Endometrial microvascular endothelial cells (primary cell): ENCODE measurements at regions not wholly inside any gene's neighbourhood (a gene's known extent, or its start where the extent isn't known, plus 50 kb on each side); places are given as distances from the start of the nearest gene placed in this dataset.

Source experiments
- in situ Hi-C: cut with HindIII; loops from 2 replicates; pipeline ENCODE4 v1.10.0; 2017; ENCODE audit warnings: low sequenced_read_pairs, low pct_unique_long_range_greater_than_20kb; ENCODE audit errors: inconsistent ontology term

DNA sequence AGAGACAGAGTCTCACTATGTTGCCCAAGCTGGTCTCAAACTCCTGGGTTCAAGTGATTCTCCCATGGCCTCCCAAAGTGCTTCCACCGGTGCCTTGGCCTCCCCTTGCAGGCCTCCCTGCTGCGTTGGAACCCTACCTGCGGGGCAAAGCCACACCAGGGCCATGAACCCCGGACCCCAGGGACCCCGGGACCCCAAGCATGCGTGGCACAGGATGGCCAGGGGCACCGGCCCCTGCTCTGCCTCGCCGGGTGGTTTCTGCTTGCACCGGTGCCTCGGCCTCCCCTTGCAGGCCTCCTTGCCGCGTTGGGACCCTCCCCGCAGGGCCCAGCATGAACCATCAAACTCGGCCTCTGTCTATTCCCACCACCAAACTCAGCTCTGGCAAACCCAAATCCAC is 301.0 kb upstream of the NPVF start:
- in situ Hi-C loops, result no loop called here

DNA sequence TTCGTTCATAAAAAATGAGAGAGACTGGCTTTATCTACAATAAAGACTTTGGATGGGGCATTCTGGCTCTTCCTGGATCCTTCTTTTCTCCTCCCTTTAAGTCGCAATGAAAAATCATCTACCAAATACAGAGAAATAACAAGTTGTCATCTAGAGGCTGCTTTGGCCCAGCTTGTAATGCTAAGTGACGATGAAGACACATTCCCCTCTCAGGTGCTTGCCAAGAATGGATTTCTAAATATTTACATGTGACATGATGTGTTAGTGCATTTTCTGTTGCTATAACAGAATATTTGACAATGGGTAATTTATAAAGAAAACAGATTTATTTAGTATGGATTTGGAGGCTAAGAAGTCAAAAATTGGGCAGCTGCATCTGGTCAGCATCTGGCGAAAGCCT is 308.6 kb upstream of the NPVF start:
- in situ Hi-C loops, result no loop called here

DNA sequence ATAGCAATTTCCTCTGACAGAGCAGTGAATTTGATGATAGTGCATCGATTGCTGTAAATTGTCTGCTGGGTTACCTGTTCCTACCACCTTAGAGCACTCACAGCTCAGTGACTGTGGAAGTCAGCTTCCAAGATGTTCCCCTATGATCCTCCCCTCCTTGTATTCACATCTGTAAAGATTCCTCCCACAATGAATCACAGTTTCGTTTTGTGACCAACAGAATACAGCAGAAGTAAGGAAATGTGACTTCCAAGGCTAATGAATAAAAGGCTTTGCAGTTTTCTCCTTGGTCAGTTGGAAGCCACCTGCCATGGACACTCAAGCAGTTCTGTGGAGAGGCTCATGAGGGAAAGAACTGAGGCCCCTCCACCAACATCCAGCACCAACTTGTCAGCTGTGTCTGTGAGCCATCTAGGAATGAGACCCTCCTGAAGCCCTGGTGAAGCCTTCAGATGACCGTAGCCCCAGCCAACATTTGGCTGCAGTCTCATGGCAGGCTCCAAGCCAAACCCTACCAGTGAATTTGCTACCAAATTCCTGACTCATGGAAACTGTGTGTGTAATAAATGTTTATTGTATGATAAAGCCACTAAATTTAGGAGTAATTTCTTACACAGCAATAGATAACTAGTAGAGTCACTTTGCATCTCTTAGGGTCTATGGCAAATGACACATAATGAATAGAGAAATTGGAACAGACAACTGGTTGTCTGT is 309.5 kb upstream of the NPVF start:
- in situ Hi-C loops, result no loop called here

DNA sequence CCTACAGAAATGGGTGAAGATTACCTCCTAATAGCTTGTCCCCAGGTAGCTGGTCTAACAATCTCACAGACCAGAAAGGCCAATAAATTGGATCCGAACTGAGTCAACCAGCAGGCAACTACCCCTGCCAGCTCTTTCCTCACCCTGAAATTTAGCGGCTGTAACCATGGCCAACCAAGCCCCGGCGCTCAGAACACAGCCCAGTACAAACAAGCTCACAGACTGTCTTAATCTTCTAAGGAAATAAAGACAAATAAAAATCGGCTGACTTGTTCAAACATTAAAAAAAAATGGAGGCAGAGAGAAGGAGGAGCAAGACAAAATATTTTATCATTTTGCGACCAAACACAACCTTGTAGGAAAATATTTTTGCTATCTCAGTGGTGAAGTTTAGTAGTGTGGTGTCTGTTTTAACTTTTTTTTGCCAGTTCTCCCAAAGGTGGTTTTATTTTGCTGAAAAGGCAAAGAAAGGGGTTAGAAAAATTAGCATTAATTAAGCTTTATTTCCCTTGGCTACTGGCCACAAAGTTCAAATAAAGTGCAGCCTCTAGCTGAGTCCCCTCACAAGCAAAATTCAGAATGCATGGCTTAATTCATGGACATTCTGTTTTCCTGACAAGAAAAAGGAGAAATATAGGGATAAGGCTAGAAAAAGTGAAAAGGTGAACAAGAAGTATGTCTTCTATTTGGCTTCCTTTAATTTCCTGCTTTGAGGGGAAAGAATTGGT is 313.0 kb upstream of the NPVF start:
- in situ Hi-C loops, result no loop called here

DNA sequence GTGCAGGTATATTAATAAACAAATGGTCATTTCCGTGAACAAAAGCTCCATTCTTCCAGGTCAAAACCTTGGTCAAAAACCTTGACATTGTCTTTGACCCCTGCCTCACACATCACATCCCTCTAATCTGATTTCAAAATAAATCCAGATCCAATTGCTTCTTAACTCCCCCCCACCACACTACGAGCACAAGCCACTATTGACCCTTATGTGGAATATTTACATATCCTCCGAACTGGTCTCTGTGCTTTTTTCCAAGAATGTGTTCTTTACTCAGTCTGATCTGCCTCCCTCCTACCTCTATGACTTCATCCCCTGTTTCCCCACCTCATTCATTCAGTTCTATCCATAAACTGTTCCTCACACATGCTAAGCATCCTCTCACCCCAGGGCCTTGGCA is 313.6 kb upstream of the NPVF start:
- in situ Hi-C loops, result no loop called here

DNA sequence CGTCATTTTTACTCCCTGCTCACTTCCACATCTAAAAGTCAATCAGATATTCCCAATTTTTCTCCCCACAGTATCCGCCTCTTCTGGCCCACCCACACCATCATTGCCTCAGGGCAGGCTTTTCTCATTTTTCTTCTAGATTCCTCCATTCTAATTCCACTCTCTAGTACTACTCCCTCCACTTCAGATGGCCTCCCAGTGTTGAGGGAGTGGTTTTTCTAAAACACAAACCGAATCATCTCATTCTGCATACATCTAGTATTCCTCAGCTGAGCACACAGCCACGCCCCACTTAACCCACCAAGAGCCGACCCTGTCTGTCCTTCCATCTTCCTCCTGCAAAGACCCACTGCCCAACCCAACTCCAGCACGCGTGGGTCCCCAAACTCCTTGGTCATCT is 314.9 kb upstream of the NPVF start:
- in situ Hi-C loops, result no loop called here

DNA sequence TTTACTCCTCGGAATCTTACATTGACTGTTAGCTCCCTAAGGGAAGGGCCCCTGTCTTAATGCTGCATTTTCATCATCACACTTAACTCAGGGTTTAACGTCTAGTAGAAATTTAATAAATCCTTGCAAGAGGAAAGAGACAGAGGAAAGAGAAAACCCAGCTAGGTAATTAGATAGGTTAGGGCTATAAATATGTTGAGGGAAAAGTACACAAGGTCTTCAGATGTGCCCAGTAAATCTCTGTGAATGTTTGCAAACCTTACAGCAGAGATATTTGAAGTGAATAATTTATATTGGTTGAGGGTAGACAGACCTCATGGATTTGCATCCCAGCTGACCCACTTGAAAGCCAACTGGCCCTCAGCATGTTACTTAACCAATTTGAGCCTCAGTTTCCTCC is 315.5 kb upstream of the NPVF start:
- in situ Hi-C loops, result no loop called here

DNA sequence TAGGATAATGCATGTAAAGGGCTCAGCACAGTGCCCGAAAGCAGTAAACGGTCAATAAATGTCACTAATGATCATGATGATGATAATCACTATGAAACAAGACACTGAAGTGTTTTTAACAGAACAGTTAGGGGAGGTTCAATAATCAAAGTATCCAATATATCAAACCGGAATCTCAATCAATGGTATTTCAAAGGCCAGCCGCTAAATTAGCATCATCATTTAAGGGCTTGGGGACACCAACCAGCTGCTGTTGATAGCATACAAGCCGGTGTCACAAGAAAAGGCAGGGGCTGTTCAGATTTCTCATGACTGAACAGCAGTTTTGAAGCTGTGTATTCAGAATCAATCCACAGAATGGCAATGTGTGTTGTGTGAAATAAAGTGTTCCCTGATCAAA is 316.0 kb upstream of the NPVF start:
- in situ Hi-C loops, result no loop called here

DNA sequence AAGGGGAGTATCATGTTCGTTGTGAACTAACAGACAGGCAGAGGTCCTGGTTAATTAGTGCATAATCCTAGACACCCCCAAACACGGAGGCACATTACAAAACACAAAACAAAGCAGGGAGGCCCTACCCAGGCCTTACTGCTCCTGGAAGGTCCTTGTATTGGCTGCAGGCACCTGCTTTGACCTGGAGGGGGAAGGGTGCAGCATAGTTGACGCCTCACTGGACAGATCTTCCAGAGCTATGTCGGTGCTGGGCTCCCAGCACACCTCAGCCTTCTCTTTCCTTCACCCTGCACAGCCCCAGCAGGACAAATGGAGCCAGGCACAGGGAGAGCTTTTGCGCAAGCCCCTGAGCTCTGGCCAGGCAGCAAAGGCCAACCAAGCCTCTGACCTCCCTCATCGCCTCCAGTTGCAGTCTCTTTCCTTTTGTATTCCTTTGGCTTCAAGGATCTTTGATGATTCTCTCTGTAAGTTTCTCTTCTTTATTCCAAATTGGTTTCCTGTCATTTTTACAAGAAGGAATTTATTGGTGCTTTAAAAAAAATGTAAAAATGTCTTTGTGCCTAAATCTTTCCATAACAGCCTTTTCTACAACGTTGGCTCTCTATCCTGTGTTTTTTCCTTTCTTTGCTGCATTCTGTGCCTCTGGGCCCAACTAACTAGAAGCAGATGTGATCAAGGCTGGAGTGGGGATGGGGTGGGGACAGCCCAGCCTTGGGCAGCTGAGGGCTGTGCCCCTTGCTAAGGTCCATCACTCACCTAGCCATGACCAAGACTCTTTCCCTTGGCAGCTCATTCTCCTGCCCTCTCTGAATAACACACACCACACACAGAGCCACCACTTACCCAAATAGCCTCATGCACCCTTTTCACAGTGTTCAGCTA is 317.1 kb upstream of the NPVF start:
- in situ Hi-C loops, result no loop called here

DNA sequence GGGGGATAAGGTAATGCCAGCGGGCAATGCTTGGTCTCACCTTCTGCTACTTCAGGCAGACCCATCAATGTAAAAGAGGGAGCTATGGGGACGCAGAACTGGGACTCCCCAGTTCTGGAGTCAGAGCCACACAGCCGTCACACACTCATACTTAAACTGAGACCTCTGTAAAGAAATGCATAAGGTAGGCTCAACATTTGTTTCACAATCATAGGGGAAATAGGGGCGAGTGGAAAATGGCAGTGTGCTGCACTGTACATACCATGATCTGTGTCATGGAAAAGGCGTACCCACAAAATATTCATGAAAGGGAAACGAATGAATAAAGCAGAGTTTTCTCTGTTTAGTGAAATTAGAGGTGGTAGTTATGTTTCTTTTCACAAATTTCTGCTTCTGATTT is 318.0 kb upstream of the NPVF start:
- in situ Hi-C loops, result no loop called here

DNA sequence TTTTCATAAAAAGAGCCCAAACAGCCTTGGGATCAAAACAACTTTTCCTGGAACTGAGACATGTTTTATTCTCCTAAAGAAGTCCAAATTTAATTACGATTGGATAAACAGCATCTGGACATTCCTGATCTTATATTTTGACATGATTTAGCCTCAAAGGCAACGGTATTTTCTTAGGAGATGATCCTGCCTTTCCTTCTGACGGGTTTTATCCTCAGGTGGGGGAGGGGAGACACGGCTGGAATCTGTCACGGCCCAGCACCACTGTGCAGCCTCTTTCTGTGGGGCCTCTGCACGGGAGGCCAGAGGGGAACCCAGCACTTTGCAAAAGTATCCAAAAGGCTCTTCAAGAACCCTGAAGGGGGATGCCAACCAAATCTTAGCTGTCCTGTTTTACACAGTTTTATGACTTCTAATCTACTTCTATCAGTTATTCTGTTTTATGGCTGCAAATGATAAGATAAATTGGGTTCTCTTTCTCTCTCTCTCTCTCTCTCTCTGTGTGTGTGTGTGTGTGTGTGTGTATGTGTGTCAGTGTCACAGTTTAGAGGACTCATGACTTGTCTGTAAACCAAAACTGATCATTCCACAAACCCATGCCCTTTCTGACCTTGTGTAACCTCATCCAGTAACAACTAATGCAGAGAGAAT is 321.1 kb upstream of the NPVF start:
- in situ Hi-C loops, result no loop called here

DNA sequence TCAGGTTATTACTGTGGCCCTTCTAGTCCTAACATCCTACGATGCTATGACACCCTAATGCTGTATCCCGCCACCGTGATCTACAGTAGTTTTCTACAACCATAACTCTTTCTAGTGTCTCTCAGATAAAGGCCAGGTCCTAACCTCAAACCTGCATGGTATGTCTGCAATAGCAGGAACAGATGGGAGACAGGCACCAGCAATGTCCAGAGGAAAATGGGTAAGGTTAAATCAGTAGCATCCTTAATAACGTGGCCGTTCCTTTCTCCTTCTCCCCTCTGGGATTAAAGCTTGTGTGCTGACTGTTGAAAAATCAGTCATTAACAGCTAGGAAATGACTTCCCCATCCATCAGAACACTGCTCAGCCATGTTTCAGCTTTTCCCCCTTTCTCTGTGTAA is 321.9 kb upstream of the NPVF start:
- in situ Hi-C loops, result no loop called here

DNA sequence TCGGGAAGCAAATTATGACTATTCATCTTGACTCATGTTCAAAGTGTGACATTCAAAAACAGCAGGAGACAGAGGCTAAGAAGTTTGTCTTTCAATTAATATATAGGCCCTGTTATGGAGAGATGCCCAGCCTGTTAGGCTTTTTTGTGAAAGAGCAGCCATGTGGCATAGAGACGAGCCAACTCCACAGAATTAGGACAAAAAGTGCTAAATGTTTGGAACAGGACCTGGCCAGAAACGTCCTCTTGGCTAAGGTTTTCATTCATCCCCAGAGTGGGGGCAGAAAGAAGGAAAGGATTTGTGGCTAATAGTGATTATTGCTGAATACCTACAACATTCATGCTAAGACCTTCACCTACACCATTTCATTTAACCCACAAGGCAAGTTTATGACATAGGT is 324.7 kb upstream of the NPVF start:
- in situ Hi-C loops, result no loop called here

DNA sequence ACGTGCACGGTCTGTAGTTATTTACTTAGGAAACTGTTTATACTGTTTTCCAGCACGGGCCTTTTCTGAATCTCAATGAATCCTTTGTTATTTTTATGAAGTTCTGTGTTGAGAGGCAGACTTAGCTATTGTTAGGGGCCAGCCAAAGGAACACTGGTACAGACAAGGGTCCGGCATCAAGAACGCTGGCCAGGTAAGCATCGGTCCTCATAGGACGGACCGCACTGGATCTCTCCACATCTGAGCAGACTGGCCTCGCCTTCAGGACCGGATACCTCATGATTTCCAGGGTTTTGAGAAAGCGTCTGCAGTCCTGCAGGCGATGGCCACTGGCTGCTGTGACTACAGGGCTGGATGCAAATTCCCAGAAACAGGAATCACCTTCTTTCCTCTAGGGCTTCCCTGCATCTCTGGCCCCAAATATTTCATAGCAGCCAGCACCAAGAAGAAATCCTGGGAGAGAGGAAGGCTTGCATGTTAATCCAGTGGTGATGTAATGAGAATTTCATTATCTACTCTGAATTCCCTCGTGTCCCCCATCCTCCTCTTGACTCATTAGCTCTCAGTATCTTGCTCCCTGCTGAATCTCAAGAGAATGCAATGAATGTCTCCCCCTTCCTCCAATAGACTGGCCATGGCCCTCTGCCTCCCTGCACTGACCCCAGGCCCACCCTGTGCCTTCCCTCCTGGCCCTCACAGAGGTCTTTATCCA is 325.4 kb upstream of the NPVF start:
- in situ Hi-C loops, result no loop called here

DNA sequence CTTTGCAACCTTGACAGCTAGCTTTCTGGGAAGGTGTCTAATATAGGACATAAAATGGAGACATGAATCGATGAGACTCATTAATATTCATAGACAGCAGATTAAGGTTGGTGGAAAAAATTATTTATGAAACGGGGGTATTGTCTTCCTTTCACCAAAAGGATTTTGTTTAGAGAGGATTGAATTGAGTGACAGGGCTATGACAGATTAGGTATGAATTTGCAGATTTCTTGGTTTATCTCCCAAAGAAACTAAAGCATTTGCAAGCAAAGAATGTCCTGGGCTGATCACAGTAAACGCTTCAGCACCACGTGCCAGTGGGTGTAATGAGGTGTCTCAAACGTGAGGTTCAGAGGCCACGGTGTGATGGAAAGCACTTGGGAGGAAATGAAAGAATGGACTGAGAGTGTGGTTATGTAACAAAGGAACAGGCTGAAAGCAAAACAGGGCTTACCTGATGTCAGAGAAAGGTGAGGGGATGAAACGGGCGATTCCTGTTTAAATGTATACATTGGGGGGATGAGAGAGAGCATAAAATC is 329.2 kb upstream of the NPVF start:
- in situ Hi-C loops, result no loop called here

DNA sequence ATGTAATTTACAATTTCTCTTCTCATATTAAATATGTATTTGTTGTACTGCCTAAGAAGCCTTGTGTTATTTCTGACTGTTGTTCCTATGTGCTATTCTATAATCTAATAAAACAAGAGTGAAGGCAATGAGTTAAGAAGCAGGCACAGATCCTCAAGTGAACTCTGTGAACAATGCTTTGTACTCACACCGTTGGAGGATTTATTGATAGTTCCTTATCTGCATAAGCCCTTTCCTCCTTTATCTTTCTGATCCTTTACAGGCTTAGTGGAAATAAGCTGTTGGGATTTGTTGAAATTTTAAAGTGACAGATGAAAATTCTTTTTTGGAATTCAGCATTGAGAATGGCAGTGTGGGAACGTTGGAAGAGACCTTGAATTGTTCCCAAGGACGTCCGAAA is 329.6 kb upstream of the NPVF start:
- in situ Hi-C loops, result no loop called here

DNA sequence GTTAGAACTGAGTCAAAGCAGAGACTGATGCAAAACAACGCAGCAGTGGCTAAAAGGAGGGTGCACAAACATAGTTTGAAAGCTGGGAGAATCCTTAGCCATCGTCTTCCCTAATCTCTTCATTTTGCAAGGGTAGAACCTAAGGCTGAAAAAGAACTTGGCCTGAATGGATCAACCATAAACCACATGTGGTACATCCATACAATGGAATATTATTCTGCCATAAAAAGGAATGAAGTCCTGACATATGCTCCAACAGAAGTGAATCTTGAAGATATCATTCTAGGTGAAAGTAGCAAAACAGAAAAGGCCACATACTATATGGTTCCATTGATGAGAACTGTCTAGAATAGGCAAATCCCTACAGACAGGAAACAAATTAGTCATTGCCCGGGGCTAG is 330.3 kb upstream of the NPVF start:
- in situ Hi-C loops, result no loop called here

DNA sequence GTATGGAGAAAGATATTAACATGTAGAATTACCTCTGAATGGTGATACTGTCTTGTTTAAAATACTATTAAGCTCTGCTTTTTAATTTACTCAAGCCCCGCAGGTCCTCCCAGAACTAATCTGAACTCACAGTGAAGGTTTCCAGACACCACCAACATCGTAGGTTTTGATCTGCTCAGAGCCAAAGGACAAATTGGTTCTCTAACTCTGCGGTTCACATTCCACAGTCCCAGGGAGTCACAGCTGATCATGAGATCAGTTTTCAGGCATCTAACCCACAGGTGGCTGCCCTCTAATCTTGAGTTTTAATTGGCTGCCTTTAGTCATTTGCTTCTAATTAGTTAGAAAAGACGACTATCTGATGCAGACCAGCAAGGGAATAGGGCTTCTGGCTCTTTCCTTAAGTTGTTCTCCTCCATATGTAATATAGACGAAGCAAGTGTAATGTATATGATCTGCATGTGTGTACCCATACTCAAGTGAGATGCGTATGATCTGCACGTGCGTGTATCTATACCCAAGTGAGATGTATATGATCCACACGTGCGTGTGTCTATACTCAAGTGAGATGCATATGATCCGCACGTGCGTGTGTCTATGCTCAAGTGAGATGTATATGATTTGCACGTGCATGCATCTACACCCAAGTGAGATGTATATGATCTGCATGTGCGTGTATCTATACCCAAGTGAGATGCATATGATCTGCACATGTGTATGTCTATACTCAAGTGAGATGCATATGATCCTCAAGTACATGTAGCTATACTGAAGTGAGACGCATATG is 331.5 kb upstream of the NPVF start:
- in situ Hi-C loops, result no loop called here
